IMR-90 (cell line): ENCODE measurements at regions not wholly inside any gene's neighbourhood (a gene's known extent, or its start where the extent isn't known, plus 50 kb on each side); places are given as distances from the start of the nearest gene placed in this dataset.
"Not testable (repeated sequence)": the region's sequence is repeated elsewhere in the genome, so short reads cannot be mapped to it uniquely, and the experiment has no call there.

Source experiments
- ATAC-seq: fragments of 200-7000 bp; cut with Tn5 transposase; 2 replicates; pipeline ENCODE4 v1.9.1; 2020; ENCODE audit warnings: low read depth, mild to moderate bottlenecking, moderate library complexity
- BruUV-seq: library from RNA; stranded (reverse); fragments of 400-500 nt; replicated peaks from 2 replicates; lab custom pipeline; 2021; lab: Mats Ljungman, UMichigan
- CTCF ChIA-PET: fragments of 300-600 bp; formaldehyde crosslinking; extraction: SDS; loops from one replicate; lab custom pipeline; 2021; ENCODE audit warnings: antibody characterized with exemption; lab: Yijun Ruan, JAX
- POLR2A ChIA-PET: fragments of 300-600 bp; sonication (Branson Sonifier 250); formaldehyde crosslinking; loops from one replicate; lab custom pipeline; 2022; ENCODE audit warnings: antibody characterized with exemption; ENCODE audit not compliant: unreplicated experiment; lab: Charles Lee
- DNase-seq: peaks from one replicate; pipeline ENCODE4 v3.0.0; 2013
- H2AFZ ChIP-seq: replicated peaks from 2 replicates; pipeline ENCODE3; 2013; ENCODE audit warnings: low read length, mild to moderate bottlenecking; ENCODE audit not compliant: poor library complexity
- H2AK5ac ChIP-seq: 2 replicates; pipeline ENCODE4 v1.6.1; 2013; ENCODE audit warnings: low read depth, low read length, inconsistent platforms
- H2AK9ac ChIP-seq: replicated peaks from 2 replicates; pipeline ENCODE3; 2013; ENCODE audit warnings: mild to moderate bottlenecking, low read depth, low read length, moderate library complexity; ENCODE audit not compliant: poor library complexity
- H2BK120ac ChIP-seq: 2 replicates; pipeline ENCODE4 v1.6.1; 2013; ENCODE audit warnings: low read depth, low read length, inconsistent platforms
- H2BK15ac ChIP-seq: 3 replicates; pipeline ENCODE4 v1.6.1; 2013; ENCODE audit warnings: low read depth, low read length, inconsistent platforms
- H2BK20ac ChIP-seq: 2 replicates; pipeline ENCODE4 v1.6.1; 2013; ENCODE audit warnings: low read depth, mild to moderate bottlenecking, inconsistent platforms, low read length, moderate library complexity
- H2BK5ac ChIP-seq: 2 replicates; pipeline ENCODE4 v1.6.1; 2013; ENCODE audit warnings: mild to moderate bottlenecking, low read depth, low read length, inconsistent platforms; ENCODE audit not compliant: poor library complexity, severe bottlenecking
- H3K14ac ChIP-seq: replicated peaks from 2 replicates; pipeline ENCODE4 v1.6.1; 2013; ENCODE audit warnings: low read depth, low read length, inconsistent platforms
- H3K18ac ChIP-seq: 2 replicates; pipeline ENCODE4 v1.6.1; 2013; ENCODE audit warnings: low read depth, low read length, control low read depth
- H3K23ac ChIP-seq: 2 replicates; pipeline ENCODE4 v1.6.1; 2013; ENCODE audit warnings: low read depth, low read length, inconsistent platforms
- H3K27ac ChIP-seq: 2 replicates; pipeline ENCODE4 v1.5.1; 2013; ENCODE audit warnings: mild to moderate bottlenecking, control low read depth, low read length; ENCODE audit not compliant: insufficient read depth
- H3K27me3 ChIP-seq: 2 replicates; pipeline ENCODE4 v1.6.1; 2013; ENCODE audit warnings: low read length; ENCODE audit not compliant: control insufficient read depth, insufficient read depth
- H3K36me3 ChIP-seq: 2 replicates; pipeline ENCODE4 v1.6.1; 2013; ENCODE audit warnings: low read length, mixed read lengths; ENCODE audit not compliant: control insufficient read depth, insufficient read depth
- H3K4ac ChIP-seq: 2 replicates; pipeline ENCODE4 v1.6.1; 2013; ENCODE audit warnings: low read depth, low read length, inconsistent platforms
- H3K4me1 ChIP-seq: 2 replicates; pipeline ENCODE4 v1.6.1; 2013; ENCODE audit warnings: low read length, mixed read lengths; ENCODE audit not compliant: control insufficient read depth, insufficient read depth
- H3K4me2 ChIP-seq: 2 replicates; pipeline ENCODE4 v1.6.1; 2013; ENCODE audit warnings: low read depth, mild to moderate bottlenecking, control low read depth, low read length, moderate library complexity
- H3K4me3 ChIP-seq: 2 replicates; pipeline ENCODE4 v1.5.1; 2013; ENCODE audit warnings: low read depth, mild to moderate bottlenecking, control low read depth, low read length, moderate library complexity; ENCODE audit not compliant: insufficient read depth
- H3K56ac ChIP-seq: 2 replicates; pipeline ENCODE4 v1.6.1; 2013; ENCODE audit warnings: low read length, inconsistent platforms; ENCODE audit not compliant: insufficient read depth; ENCODE audit errors: extremely low read depth
- H3K79me1 ChIP-seq, 2 experiments: 2 replicates each; pipeline ENCODE4 v1.6.1; 2013; ENCODE audit warnings: low read length in 2 of 2, inconsistent platforms in 1 of 2, low read depth in 1 of 2
- H3K9ac ChIP-seq: 2 replicates; pipeline ENCODE4 v1.6.1; 2013; ENCODE audit warnings: low read depth, low read length, control low read depth
- H3K9me1 ChIP-seq: 2 replicates; pipeline ENCODE4 v1.6.1; 2013; ENCODE audit warnings: low read length, inconsistent platforms; ENCODE audit not compliant: insufficient read depth
- H3K9me3 ChIP-seq: 2 replicates; pipeline ENCODE4 v1.6.1; 2013; ENCODE audit warnings: low read length; ENCODE audit not compliant: control insufficient read depth, insufficient read depth
- H4K20me1 ChIP-seq: 2 replicates; pipeline ENCODE4 v1.6.1; 2013; ENCODE audit warnings: low read length, inconsistent platforms; ENCODE audit not compliant: insufficient read depth
- H4K5ac ChIP-seq: 2 replicates; pipeline ENCODE4 v1.6.1; 2013; ENCODE audit warnings: mild to moderate bottlenecking, low read depth, low read length, control low read depth
- H4K8ac ChIP-seq, 2 experiments: 2 replicates each; pipeline ENCODE4 v1.6.1; 2013; ENCODE audit warnings: low read depth in 2 of 2, low read length in 2 of 2, control low read depth in 1 of 2, inconsistent platforms in 1 of 2
- H4K91ac ChIP-seq: 2 replicates; pipeline ENCODE4 v1.6.1; 2013; ENCODE audit warnings: low read depth, low read length, inconsistent platforms; ENCODE audit not compliant: insufficient read depth
- CEBPB ChIP-seq: IDR thresholded peaks from 2 replicates; pipeline ENCODE4 v1.6.1; 2012; ENCODE audit warnings: low read depth, low read length, improper control_type of control experiment
- CHD1 ChIP-seq: IDR thresholded peaks from 2 replicates; pipeline ENCODE4 v1.6.1; 2012; ENCODE audit warnings: low read depth, low read length, improper control_type of control experiment
- CTCF ChIP-seq: conservative IDR thresholded peaks from 2 replicates; pipeline ENCODE4 v1.5.1; 2012; ENCODE audit warnings: mild to moderate bottlenecking, low read depth, low read length, improper control_type of control experiment
- FOS ChIP-seq: fragments of 150-350 bp; IDR thresholded peaks from 2 replicates; pipeline ENCODE4 v1.6.1; 2016; ENCODE audit warnings: low read depth, low read length
- MAFK ChIP-seq: IDR thresholded peaks from 2 replicates; pipeline ENCODE4 v1.6.1; 2012; ENCODE audit warnings: low read depth, low read length, improper control_type of control experiment
- MAZ ChIP-seq: IDR thresholded peaks from 2 replicates; pipeline ENCODE4 v1.6.1; 2012; ENCODE audit warnings: low read depth, mild to moderate bottlenecking, low read length, improper control_type of control experiment, moderate library complexity, borderline replicate concordance
- MXI1 ChIP-seq: IDR thresholded peaks from 2 replicates; pipeline ENCODE4 v1.6.1; 2012; ENCODE audit warnings: low read depth, mild to moderate bottlenecking, low read length, moderate library complexity, borderline replicate concordance
- RAD21 ChIP-seq: IDR thresholded peaks from 2 replicates; pipeline ENCODE4 v1.6.1; 2012; ENCODE audit warnings: low read length, improper control_type of control experiment
- RFX5 ChIP-seq: IDR thresholded peaks from 2 replicates; pipeline ENCODE4 v1.8.0; 2012; ENCODE audit warnings: low read depth, mild to moderate bottlenecking, low read length, moderate library complexity
- SMC3 ChIP-seq: fragments of 150-350 bp; IDR thresholded peaks from 2 replicates; pipeline ENCODE4 v1.6.1; 2016; ENCODE audit warnings: low read depth, mild to moderate bottlenecking, antibody characterized with exemption, low read length, moderate library complexity
- WGBS, 2 experiments: methylation state at CpG; one replicate each; pipeline versions ENCODE4 v1.1.5 to v1.1.7; 2013; ENCODE audit warnings: missing lambda C conversion rate in 2 of 2; ENCODE audit not compliant: insufficient read length in 1 of 2; ENCODE audit errors: extremely low coverage in 2 of 2; 5-methylcytosine and 5-hydroxymethylcytosine counted together
- dilution Hi-C: fragments of 300-500 bp; cut with HindIII; formaldehyde crosslinking; loops from one replicate; pipeline ENCODE4 v1.14.3; 2018; ENCODE audit warnings: low sequenced_read_pairs; ENCODE audit not compliant: unreplicated experiment
- in situ Hi-C: fragments of 300-500 bp; cut with MboI; formaldehyde crosslinking; loops from 3 replicates; pipeline ENCODE4 v1.14.3; 2019; ENCODE audit warnings: low sequenced_read_pairs, inconsistent platforms, mixed read lengths
- intact Hi-C: fragments of 100-400 bp; cut with micrococcal nuclease; formaldehyde crosslinking; loops from 2 replicates; pipeline ENCODE4 v1.10.0; 2022

DNA sequence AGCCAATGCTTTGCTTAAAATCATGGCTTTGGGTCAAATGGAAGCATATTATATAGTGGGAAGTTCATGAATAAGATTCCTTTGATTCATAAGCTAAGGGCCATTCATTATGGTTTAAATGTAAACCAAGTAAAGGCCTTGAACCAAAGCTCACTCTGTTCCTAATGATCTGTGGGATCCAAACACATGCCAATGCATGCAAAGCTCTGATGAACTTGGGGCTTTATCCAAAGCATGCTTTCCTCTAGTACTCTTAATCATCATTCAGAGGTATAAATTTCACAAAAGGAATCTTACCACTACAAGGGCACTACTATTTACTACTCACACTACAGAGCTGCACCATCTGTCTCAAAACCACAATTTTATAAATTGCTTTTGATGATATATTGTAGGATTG is 102.8 kb upstream of the RBMS1 start:
- H3K27ac ChIP-seq = no peak overlapping the region
- H3K9me3 ChIP-seq = no peaks in the 10 kb centered on the region
- no TSS peak for BruUV-seq
- in situ Hi-C loops = no loop called here
- ChIA-PET CTCF (no interaction called here), POLR2A (no interaction called here)
- no peak overlapping the region for H4K8ac ChIP-seq
- H3K27me3 ChIP-seq = no peaks in the 10 kb centered on the region
- H2BK20ac ChIP-seq = no peak overlapping the region
- H3K4ac ChIP-seq = no peak overlapping the region
- H3K4me2 ChIP-seq = no peak overlapping the region
- DNase-seq (no peak), ATAC-seq (no peak)
- H2AK5ac ChIP-seq = no peak overlapping the region
- dilution Hi-C loops = no loop called here
- H3K23ac ChIP-seq = no peak overlapping the region
- TF ChIP-seq RFX5 (no peak), MAFK (no peak), MAZ (no peak), MXI1 (no peak), CHD1 (no peak), CEBPB (no peak), FOS (no peak), CTCF (no peak), SMC3 (no peak), RAD21 (no peak)
- no peaks in the 10 kb centered on the region for H4K20me1 ChIP-seq
- H4K5ac ChIP-seq = no peak overlapping the region
- intact Hi-C loops = loop anchor here (10.0 kb wide), 1 partner anchor 468 kb away; no protein-coding TSS in a partner anchor
- no peak overlapping the region for H3K9ac ChIP-seq
- H3K9me1 ChIP-seq = no peaks in the 10 kb centered on the region
- H2AK9ac ChIP-seq = no peak overlapping the region
- H3K14ac ChIP-seq = no peak overlapping the region
- H3K36me3 ChIP-seq = no peaks in the 10 kb centered on the region
- no peak overlapping the region for H2BK15ac ChIP-seq
- no peak overlapping the region for H3K4me3 ChIP-seq
- no peak overlapping the region for H3K18ac ChIP-seq
- no peaks in the 10 kb centered on the region for H3K79me1 ChIP-seq
- no peaks in the 10 kb centered on the region for H3K4me1 ChIP-seq
- no peak overlapping the region for H4K91ac ChIP-seq
- no peak overlapping the region for H2BK5ac ChIP-seq
- no peak overlapping the region for H2AFZ ChIP-seq
- H3K56ac ChIP-seq = no peak overlapping the region
- H2BK120ac ChIP-seq = no peak overlapping the region

- H2BK20ac ChIP-seq, H2BK15ac ChIP-seq, H3K56ac ChIP-seq, in situ Hi-C loops, H3K9ac ChIP-seq, H4K20me1 ChIP-seq, H4K8ac ChIP-seq, H2AK9ac ChIP-seq, H3K36me3 ChIP-seq, H3K9me3 ChIP-seq, ATAC-seq, CTCF ChIA-PET, H4K91ac ChIP-seq, H2AK5ac ChIP-seq, H4K5ac ChIP-seq, BruUV-seq, H3K18ac ChIP-seq, H3K9me1 ChIP-seq, H3K27me3 ChIP-seq, H2AFZ ChIP-seq, H2BK5ac ChIP-seq, H3K4me3 ChIP-seq, H3K27ac ChIP-seq, DNase-seq, H3K23ac ChIP-seq, POLR2A ChIA-PET, H3K4me2 ChIP-seq, H3K4ac ChIP-seq, H3K79me1 ChIP-seq, H3K4me1 ChIP-seq, intact Hi-C loops, H3K14ac ChIP-seq, dilution Hi-C loops, H2BK120ac ChIP-seq: not testable (repeated sequence)
- WGBS, 2 experiments = no CpG with 5 or more reads among the region's 1 CpG
Observed at GRCh38 chr2:160600437-160600836, 106.8 kb upstream of the RBMS1 start.
